A673 (cell line): ENCODE measurements at regions not wholly inside any gene's neighbourhood (a gene's known extent, or its start where the extent isn't known, plus 50 kb on each side); places are given as distances from the start of the nearest gene placed in this dataset.

Experiments
- BruUV-seq: library from RNA; stranded (reverse); fragments of 400-500 nt; replicated peaks from 2 replicates; lab custom pipeline; 2021; lab: Mats Ljungman, UMichigan
- CTCF ChIA-PET: fragments of 300-600 bp; sonication (Branson Sonifier 250); formaldehyde crosslinking; loops from one replicate; lab custom pipeline; 2022; ENCODE audit warnings: antibody characterized with exemption; lab: Charles Lee
- POLR2A ChIA-PET: fragments of 300-600 bp; sonication (Branson Sonifier 250); formaldehyde crosslinking; loops from one replicate; lab custom pipeline; 2022; ENCODE audit warnings: antibody characterized with exemption; ENCODE audit not compliant: low non-redundant PET; lab: Charles Lee
- DNase-seq: peaks from one replicate; pipeline ENCODE4 v3.0.0-alpha.2; 2015; ENCODE audit warnings: low spot score
- H3K27ac ChIP-seq: fragments of 200-600 bp; sonication (generic); 2 replicates; pipeline ENCODE4 v1.5.1; 2016; ENCODE audit warnings: mixed run types, low read depth, mild to moderate bottlenecking, mixed read lengths, antibody characterized with exemption, low read length; ENCODE audit not compliant: poor library complexity, severe bottlenecking
- H3K27me3 ChIP-seq: fragments of 200-600 bp; sonication (generic); replicated peaks from 2 replicates; pipeline ENCODE4 v1.6.1; 2017; ENCODE audit warnings: mixed run types, low read depth, mild to moderate bottlenecking, mixed read lengths, antibody characterized with exemption, low read length; ENCODE audit not compliant: insufficient read depth, poor library complexity
- H3K36me3 ChIP-seq: fragments of 200-600 bp; sonication (generic); 2 replicates; pipeline ENCODE4 v1.6.1; 2016; ENCODE audit warnings: mixed run types, mild to moderate bottlenecking, mixed read lengths, antibody characterized with exemption, low read length; ENCODE audit not compliant: insufficient read depth, poor library complexity, severe bottlenecking
- H3K4me1 ChIP-seq: fragments of 200-600 bp; sonication (generic); 2 replicates; pipeline ENCODE4 v1.6.1; 2017; ENCODE audit warnings: mixed run types, mild to moderate bottlenecking, mixed read lengths, antibody characterized with exemption, low read length; ENCODE audit not compliant: insufficient read depth, poor library complexity, severe bottlenecking
- H3K4me3 ChIP-seq: fragments of 200-600 bp; sonication (generic); 2 replicates; pipeline ENCODE4 v1.5.1; 2016; ENCODE audit warnings: low read depth, mixed run types, mild to moderate bottlenecking, mixed read lengths, low read length; ENCODE audit not compliant: poor library complexity, severe bottlenecking
- H3K9me3 ChIP-seq: fragments of 200-600 bp; sonication (generic); 2 replicates; pipeline ENCODE4 v1.6.1; 2016; ENCODE audit warnings: mixed run types, low read depth, mild to moderate bottlenecking, mixed read lengths, antibody characterized with exemption, low read length; ENCODE audit not compliant: poor library complexity, severe bottlenecking
- CTCF ChIP-seq: fragments of 300-800, 200-600 bp; sonication (generic); conservative IDR thresholded peaks from 2 replicates; pipeline ENCODE4 v1.5.1; 2017; ENCODE audit warnings: low read depth, mild to moderate bottlenecking, antibody characterized with exemption, low read length, moderate library complexity, mixed read lengths
- EZH2 ChIP-seq: fragments of 200-600 bp; sonication (generic); IDR thresholded peaks from 2 replicates; pipeline ENCODE4 v1.6.1; 2017; ENCODE audit warnings: borderline replicate concordance, low read depth, mild to moderate bottlenecking, mixed read lengths, antibody characterized with exemption, low read length; ENCODE audit not compliant: poor library complexity, severe bottlenecking
- intact Hi-C: fragments of 100-400 bp; cut with micrococcal nuclease; formaldehyde crosslinking; loops from one replicate; pipeline ENCODE4 v1.10.0; 2022; ENCODE audit not compliant: unreplicated experiment

DNA sequence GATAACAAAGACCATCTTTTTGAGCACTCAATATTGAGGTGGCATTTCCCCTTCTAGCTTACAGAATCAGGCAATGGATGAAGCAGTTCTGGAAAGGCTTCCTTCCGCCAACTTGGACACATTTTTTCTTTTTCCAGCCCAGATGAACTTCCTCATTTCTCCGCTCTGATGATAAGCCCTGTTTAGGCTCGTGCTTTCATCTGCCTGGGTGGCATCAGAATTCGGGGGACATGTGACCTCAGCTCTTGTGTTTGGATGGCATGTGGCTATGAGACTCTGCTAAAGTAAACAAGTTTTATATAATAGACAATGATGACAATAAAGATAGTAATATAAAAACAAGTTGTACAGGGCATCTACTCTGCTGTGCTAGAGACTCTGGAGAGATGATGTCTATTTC lies 796.7 kb downstream of the DHX35 start:
- Histone ChIP-seq H3K4me3 (no peak overlapping the region), H3K27ac (no peak overlapping the region), H3K36me3 (no peaks in the 10 kb centered on the region), H3K4me1 (no peaks in the 10 kb centered on the region), H3K9me3 (no peaks in the 10 kb centered on the region), H3K27me3 (no peaks in the 10 kb centered on the region)
- CTCF ChIA-PET = no interaction called here
- intact Hi-C loops = no loop called here
- no peak for TF ChIP-seq CTCF
- TF ChIP-seq EZH2 = no peak
- DNase-seq = no peak
- no TSS peak for BruUV-seq
- POLR2A ChIA-PET = no interaction called here

DNA sequence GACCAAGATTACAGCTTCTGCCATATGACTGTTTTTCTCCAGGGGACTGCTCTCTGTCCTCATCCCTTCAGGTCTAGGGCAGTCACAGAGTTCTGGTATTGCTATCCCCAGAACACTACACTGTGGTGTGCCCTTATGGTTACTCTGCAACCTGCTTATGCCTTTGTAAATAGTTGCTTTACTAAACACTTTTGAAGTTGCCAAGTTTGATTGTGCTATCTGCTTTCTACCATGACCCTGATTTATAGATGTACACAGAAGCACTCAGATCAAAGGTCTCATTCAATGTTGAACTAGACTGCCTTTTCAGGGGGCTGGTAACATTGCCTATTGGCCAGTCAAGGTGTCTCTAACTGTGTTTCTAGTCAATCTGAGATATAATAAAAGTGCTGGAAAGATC lies 794.7 kb downstream of the DHX35 start:
- POLR2A ChIA-PET = no interaction called here
- Histone ChIP-seq H3K4me1 (no peaks in the 10 kb centered on the region), H3K9me3 (no peaks in the 10 kb centered on the region), H3K4me3 (no peak overlapping the region), H3K27me3 (no peaks in the 10 kb centered on the region), H3K27ac (no peak overlapping the region), H3K36me3 (no peaks in the 10 kb centered on the region)
- DNase-seq = no peak
- CTCF ChIA-PET = no interaction called here
- no TSS peak for BruUV-seq
- intact Hi-C loops = no loop called here
- no peak for TF ChIP-seq EZH2
- no peak for TF ChIP-seq CTCF

GRCh38 chr20:39756369-39756768 lies 794.2 kb downstream of the DHX35 start:
- no TSS peak for BruUV-seq

More at GRCh38 chr20:39756369-39756768, 794.2 kb downstream of the DHX35 start:
- Histone ChIP-seq H3K27me3 (no peaks in the 10 kb centered on the region), H3K9me3 (no peaks in the 10 kb centered on the region), H3K27ac (no peak overlapping the region), H3K4me3 (no peak overlapping the region), H3K36me3 (no peaks in the 10 kb centered on the region), H3K4me1 (no peaks in the 10 kb centered on the region)
- no peak for DNase-seq
- ChIA-PET CTCF (no interaction called here), POLR2A (no interaction called here)
- TF ChIP-seq EZH2 (no peak), CTCF (no peak)
- intact Hi-C loops = no loop called here
